Spleen (tissue), 7 donors: ENCODE measurements at regions not wholly inside any gene's neighbourhood (a gene's known extent, or its start where the extent isn't known, plus 50 kb on each side); places are given as distances from the start of the nearest gene placed in this dataset.

Source experiments
- CTCF ChIP-seq, 11 experiments: fragments of 200-600 bp in 7 of 11; fragments of 450-650 bp in 4 of 11; sonication (generic) in 4 of 11; IDR thresholded peaks in 8 of 11; conservative IDR thresholded peaks in 3 of 11; 1 replicate in 7 of 11; 2 replicates in 4 of 11; pipeline versions ENCODE4 v1.4.0 to v1.8.0; 2016 to 2021; ENCODE audit warnings: antibody characterized with exemption in 11 of 11, inconsistent platforms in 4 of 11, mild to moderate bottlenecking in 1 of 11
- POLR2A ChIP-seq, 3 donors: fragments of 450-650 bp; IDR thresholded peaks; one replicate each; pipeline ENCODE4 v1.5.1; 2017; ENCODE audit warnings: antibody characterized with exemption in 3 of 3, mild to moderate bottlenecking in 1 of 3
- donor health status: DM: no; HTN: no; CAD: no; lungs with moderate emphysema.
- donor health status: DM: no; HTN: no; CAD: no.
- donor health status: DM: no; HTN: no; CAD: no.

GRCh38 chr7:137151690-137152052 is 191.9 kb downstream of the PTN start:
- TF ChIP-seq CTCF (IDR thresholded peaks at IDR 0.05 in 8 of 11, conservative IDR thresholded peaks at IDR 0.05 in 3 of 11) (no peak), POLR2A (IDR thresholded peaks at IDR 0.05) (no peak)
